Nephron (organoid): ENCODE measurements at regions not wholly inside any gene's neighbourhood (a gene's known extent, or its start where the extent isn't known, plus 50 kb on each side); places are given as distances from the start of the nearest gene placed in this dataset.
A peak's percentile ranks its signal among the peaks of the same experiment; 100 is the strongest.

ENCODE experiments used
- H3K27ac Mint-ChIP-seq, 3 experiments: 2 replicates each; pipeline ENCODE4 v1.8.0; 2020; ENCODE audit warnings: mixed read lengths in 3 of 3, mild to moderate bottlenecking in 2 of 3, moderate library complexity in 1 of 3
- H3K27me3 Mint-ChIP-seq: 2 replicates; pipeline ENCODE4 v1.8.0; 2021; ENCODE audit warnings: low read depth, mild to moderate bottlenecking, moderate library complexity, mixed read lengths
- H3K36me3 Mint-ChIP-seq: 2 replicates; pipeline ENCODE4 v1.8.0; 2020; ENCODE audit warnings: low read depth, mixed read lengths
- H3K4me1 Mint-ChIP-seq: 2 replicates; pipeline ENCODE4 v1.8.0; 2020; ENCODE audit warnings: mixed read lengths
- H3K4me3 Mint-ChIP-seq, 3 experiments: 2 replicates each; pipeline ENCODE4 v1.8.0; 2020; ENCODE audit warnings: mild to moderate bottlenecking in 3 of 3, mixed read lengths in 3 of 3, moderate library complexity in 2 of 3
- H3K9me3 Mint-ChIP-seq: 2 replicates; pipeline ENCODE4 v1.8.0; 2020; ENCODE audit warnings: mixed read lengths
- TF ChIP-seq, protein P1 (sequence below), 3 experiments: fragments of 200-600 bp; sonication (generic); IDR thresholded peaks; one replicate each; pipeline ENCODE4 v1.5.0; 2021; ENCODE audit warnings: antibody characterized with exemption in 3 of 3; ENCODE audit not compliant: unreplicated experiment in 3 of 3

DNA sequence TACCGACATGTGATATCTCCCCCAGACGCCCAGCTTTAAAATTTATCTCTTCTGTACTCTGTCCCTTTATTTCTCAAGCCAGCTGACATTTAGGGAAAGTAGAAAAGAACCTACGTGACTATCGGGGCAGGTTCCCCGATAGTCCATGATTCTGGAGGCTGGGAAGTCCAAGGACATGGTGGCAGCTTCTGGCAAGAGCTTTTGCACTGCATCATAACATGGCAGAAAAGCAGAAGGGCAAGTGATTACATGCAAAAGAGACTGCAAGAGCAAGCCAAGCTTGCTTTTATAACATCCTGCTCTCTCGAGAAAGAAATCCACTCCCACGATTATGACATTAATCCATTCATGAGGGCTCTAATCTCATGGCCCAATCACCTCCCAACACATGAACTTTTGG, 113.2 kb downstream of the CD164 start:
- Mint-ChIP-seq H3K4me3 (no peak overlapping the region), H3K4me1 (no peaks in the 10 kb centered on the region), H3K36me3 (peaks cover 7% of the 10 kb centered on the region), H3K9me3 (peaks cover 15% of the 10 kb centered on the region), H3K27ac (no peak overlapping the region), H3K27me3 (peaks cover 5% of the 10 kb centered on the region)
- TF ChIP-seq, protein P1, sequence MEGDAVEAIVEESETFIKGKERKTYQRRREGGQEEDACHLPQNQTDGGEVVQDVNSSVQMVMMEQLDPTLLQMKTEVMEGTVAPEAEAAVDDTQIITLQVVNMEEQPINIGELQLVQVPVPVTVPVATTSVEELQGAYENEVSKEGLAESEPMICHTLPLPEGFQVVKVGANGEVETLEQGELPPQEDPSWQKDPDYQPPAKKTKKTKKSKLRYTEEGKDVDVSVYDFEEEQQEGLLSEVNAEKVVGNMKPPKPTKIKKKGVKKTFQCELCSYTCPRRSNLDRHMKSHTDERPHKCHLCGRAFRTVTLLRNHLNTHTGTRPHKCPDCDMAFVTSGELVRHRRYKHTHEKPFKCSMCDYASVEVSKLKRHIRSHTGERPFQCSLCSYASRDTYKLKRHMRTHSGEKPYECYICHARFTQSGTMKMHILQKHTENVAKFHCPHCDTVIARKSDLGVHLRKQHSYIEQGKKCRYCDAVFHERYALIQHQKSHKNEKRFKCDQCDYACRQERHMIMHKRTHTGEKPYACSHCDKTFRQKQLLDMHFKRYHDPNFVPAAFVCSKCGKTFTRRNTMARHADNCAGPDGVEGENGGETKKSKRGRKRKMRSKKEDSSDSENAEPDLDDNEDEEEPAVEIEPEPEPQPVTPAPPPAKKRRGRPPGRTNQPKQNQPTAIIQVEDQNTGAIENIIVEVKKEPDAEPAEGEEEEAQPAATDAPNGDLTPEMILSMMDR (IDR thresholded peaks at IDR 0.05; ENCODE audit: unreplicated experiment in 3 of 3) = no peak

DNA sequence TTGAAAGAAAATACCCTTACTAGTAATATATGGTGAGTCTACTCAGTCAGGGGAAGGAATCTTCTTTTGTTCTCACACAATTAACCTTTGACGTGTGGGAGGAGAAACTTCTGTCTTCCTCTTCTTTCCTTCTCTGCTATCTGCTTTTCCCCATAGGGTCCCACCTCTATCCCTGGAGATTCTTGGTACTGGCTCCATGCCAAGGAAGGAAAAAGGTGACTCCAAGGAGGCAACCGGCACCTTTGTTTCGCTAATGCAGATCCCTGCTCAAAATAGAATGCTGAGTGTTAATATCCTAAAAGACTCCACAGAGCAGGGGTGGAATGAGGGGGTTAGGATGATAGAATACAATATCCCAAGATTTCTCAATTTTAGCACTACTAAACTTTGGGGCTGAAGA, 116.7 kb downstream of the CD164 start:
- Mint-ChIP-seq H3K4me3 (no peak overlapping the region), H3K36me3 (peaks cover 7% of the 10 kb centered on the region), H3K27me3 (peaks cover 5% of the 10 kb centered on the region), H3K4me1 (peaks cover 3% of the 10 kb centered on the region), H3K27ac (no peak overlapping the region), H3K9me3 (peaks cover 4% of the 10 kb centered on the region)
- TF ChIP-seq, protein P1 (IDR thresholded peaks at IDR 0.05; ENCODE audit: unreplicated experiment in 3 of 3) = no peak

DNA sequence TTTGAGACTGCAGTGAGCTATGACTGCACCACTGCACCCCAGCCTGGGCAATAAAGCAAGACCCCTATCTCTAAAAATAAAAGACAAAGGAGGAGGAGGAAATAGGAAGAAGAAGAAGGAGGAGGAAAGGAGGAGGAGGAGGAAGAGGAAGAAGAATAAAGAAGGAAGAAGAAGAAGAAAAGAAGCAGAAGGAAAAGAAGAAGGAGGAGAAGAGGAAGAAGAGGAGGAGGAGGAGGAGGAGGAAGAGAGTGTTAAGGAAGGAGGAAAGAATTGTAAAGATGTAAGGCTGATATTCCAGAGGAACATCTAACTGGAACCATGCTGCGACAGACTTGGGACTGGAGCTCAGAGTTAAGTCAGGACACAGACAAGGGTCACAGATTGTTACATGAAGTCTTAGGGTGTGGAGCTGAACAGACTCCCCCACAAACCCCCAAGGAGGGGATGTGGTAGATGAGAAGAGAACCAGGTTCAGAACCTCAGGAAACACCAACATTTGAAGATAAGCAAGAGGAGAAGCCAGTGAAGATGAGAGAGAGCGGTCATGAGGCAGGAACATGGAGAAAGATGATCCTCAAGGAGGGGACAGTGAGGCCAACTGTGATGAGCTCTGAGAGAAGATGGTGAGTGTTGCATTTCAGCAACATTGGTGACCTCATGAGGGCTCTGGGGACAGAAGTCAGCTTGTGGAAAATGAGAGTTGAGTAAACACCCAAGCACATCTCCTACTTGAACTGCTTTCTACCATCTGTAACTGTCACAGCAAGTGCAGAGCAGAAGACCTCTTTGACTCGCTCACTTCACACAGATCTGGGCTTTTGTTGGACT, 118.2 kb downstream of the CD164 start:
- TF ChIP-seq, protein P1 (IDR thresholded peaks at IDR 0.05; ENCODE audit: unreplicated experiment in 3 of 3) = no peak
- Mint-ChIP-seq H3K9me3 (peaks cover 4% of the 10 kb centered on the region), H3K4me1 (peaks cover 4% of the 10 kb centered on the region), H3K36me3 (peaks cover 4% of the 10 kb centered on the region), H3K27ac (no peak overlapping the region), H3K27me3 (peaks cover 5% of the 10 kb centered on the region), H3K4me3 (no peak overlapping the region)

DNA sequence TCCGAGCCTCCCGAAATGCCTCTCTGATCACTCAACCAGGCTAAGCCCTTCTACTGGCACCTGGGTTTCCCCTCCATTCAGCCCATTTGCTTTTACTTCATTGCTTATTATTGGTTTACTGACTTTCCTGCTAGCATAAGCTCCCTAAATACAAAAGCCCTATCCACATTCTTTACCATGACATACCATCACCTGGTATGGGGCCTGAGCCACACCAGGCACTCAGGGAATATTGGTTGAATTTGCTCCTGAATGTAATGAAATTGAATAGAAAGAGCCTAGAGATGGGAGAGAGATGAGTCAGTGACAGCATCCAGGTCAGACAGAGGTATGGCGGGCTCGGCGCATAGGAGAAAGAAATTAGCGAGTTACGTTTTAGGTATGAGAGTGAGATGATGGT, 120.0 kb downstream of the CD164 start:
- Mint-ChIP-seq H3K27me3 (no peaks in the 10 kb centered on the region), H3K36me3 (no peaks in the 10 kb centered on the region), H3K9me3 (no peaks in the 10 kb centered on the region), H3K4me3 (no peak overlapping the region), H3K27ac (no peak overlapping the region), H3K4me1 (peaks cover 10% of the 10 kb centered on the region)
- TF ChIP-seq, protein P1 (IDR thresholded peaks at IDR 0.05; ENCODE audit: unreplicated experiment in 3 of 3) = no peak

DNA sequence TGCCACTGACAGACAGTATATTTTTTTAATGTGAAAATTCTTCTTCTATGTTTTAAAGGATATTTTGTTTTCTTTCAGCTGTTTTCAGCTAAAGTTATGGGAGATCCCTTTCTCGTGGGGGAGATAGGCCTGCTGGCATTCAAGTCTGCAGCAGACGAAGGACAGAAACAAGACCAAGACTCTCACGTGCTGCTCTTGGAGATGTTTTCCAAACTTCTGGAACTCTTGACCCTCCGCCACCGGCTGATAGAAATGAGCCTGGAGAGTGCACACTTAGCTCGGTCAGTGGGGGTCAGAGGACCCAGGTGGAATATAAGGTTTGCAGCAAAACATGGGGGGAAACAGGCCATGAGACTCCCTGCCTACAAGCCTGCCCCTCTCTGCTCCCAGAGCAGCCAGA, 120.5 kb downstream of the CD164 start:
- H3K4me1 Mint-ChIP-seq = peaks cover 10% of the 10 kb centered on the region
- no peaks in the 10 kb centered on the region for H3K27me3 Mint-ChIP-seq

More for the DNA sequence above, 120.5 kb downstream of the CD164 start:
- Mint-ChIP-seq H3K4me3 (no peak overlapping the region), H3K36me3 (no peaks in the 10 kb centered on the region), H3K9me3 (no peaks in the 10 kb centered on the region), H3K27ac (peak overlapping the region in 1 of 3 experiments; percentile 31)
- TF ChIP-seq, protein P1 (IDR thresholded peaks at IDR 0.05; ENCODE audit: unreplicated experiment in 3 of 3) = no peak
